CD4-positive, alpha-beta T cell (primary cell): ENCODE measurements at regions not wholly inside any gene's neighbourhood (a gene's known extent, or its start where the extent isn't known, plus 50 kb on each side); places are given as distances from the start of the nearest gene placed in this dataset.

Source experiments
- ATAC-seq: fragments of 200-7000 bp; cut with Tn5 transposase; one replicate; pipeline ENCODE4 v1.10.0; 2022; ENCODE audit warnings: mild to moderate bottlenecking; ENCODE audit not compliant: poor library complexity
- CTCF ChIA-PET: fragments of 350-600 bp; sonication (Branson Sonifier 250); formaldehyde crosslinking; loops from one replicate; lab custom pipeline; 2021; ENCODE audit warnings: antibody characterized with exemption, inconsistent platforms; lab: Charles Lee
- POLR2A ChIA-PET: fragments of 350-600 bp; sonication (Branson Sonifier 250); formaldehyde crosslinking; loops from one replicate; lab custom pipeline; 2021; ENCODE audit warnings: antibody characterized with exemption, inconsistent platforms; lab: Charles Lee
- DNase-seq, 14 experiments: peaks; one replicate each; pipeline ENCODE4 v3.0.0-alpha.2; 2013 to 2020; ENCODE audit warnings: mixed read lengths in 2 of 14
- H3K27ac ChIP-seq, 2 donors: one replicate each; pipeline versions ENCODE4 v1.5.1 to v1.7.0; 2013; ENCODE audit warnings: low read length in 2 of 2, low read depth in 1 of 2, mild to moderate bottlenecking in 1 of 2
- H3K27me3 ChIP-seq, 2 experiments: 1 replicate in 1 of 2; 2 replicates in 1 of 2; pipeline versions ENCODE4 v1.6.1 to v1.7.0; 2013; ENCODE audit warnings: low read length in 2 of 2, control low read depth in 1 of 2, mild to moderate bottlenecking in 1 of 2, moderate library complexity in 1 of 2; ENCODE audit not compliant: insufficient read depth in 2 of 2, control insufficient read depth in 1 of 2
- H3K36me3 ChIP-seq: one replicate; pipeline ENCODE4 v1.6.1; 2013; ENCODE audit warnings: low read length, control low read depth; ENCODE audit not compliant: insufficient read depth
- H3K4me1 ChIP-seq: one replicate; pipeline ENCODE4 v1.6.1; 2013; ENCODE audit warnings: low read length, control low read depth; ENCODE audit not compliant: insufficient read depth
- H3K4me3 ChIP-seq: one replicate; pipeline ENCODE4 v1.5.1; 2013; ENCODE audit warnings: mild to moderate bottlenecking, low read length, moderate library complexity
- H3K9me3 ChIP-seq, 2 experiments: 1 replicate in 1 of 2; 2 replicates in 1 of 2; pipeline versions ENCODE4 v1.6.1 to v1.7.0; 2013; ENCODE audit warnings: low read length in 2 of 2, mild to moderate bottlenecking in 2 of 2, control low read depth in 1 of 2, moderate library complexity in 1 of 2; ENCODE audit not compliant: control insufficient read depth in 1 of 2, insufficient read depth in 1 of 2
- H3K27ac Mint-ChIP-seq: one replicate; pipeline ENCODE4 v1.8.0; 2020; ENCODE audit warnings: mixed read lengths
- H3K27me3 Mint-ChIP-seq: one replicate; pipeline ENCODE4 v1.8.0; 2021; ENCODE audit warnings: mixed read lengths
- H3K36me3 Mint-ChIP-seq: one replicate; pipeline ENCODE4 v1.8.0; 2021; ENCODE audit warnings: low read depth, mixed read lengths
- H3K4me1 Mint-ChIP-seq: one replicate; pipeline ENCODE4 v1.8.0; 2021; ENCODE audit warnings: low read depth, mixed read lengths
- H3K4me3 Mint-ChIP-seq: one replicate; pipeline ENCODE4 v1.8.0; 2020; ENCODE audit warnings: mild to moderate bottlenecking, mixed read lengths
- H3K9me3 Mint-ChIP-seq: one replicate; pipeline ENCODE4 v1.8.0; 2020; ENCODE audit warnings: mixed read lengths
- CTCF ChIP-seq: fragments of 200-600 bp; IDR thresholded peaks from one replicate; pipeline ENCODE4 v1.8.0; 2022; ENCODE audit warnings: antibody characterized with exemption, mild to moderate bottlenecking
- intact Hi-C, 2 experiments: fragments of 100-400 bp; cut with DNase I in 1 of 2; cut with micrococcal nuclease in 1 of 2; formaldehyde crosslinking; loops; one replicate each; pipeline versions ENCODE4 v1.15.1 to v1.9.0; 2023 to 2025; cut with DNase I, micrococcal nuclease

- H3K27ac ChIP-seq, result no peak overlapping the region
- no peak for DNase-seq
- no peaks in the 10 kb centered on the region for H3K36me3 ChIP-seq
- Mint-ChIP-seq H3K36me3 (no peaks in the 10 kb centered on the region), H3K9me3 (no peaks in the 10 kb centered on the region), H3K4me1 (peaks cover 31% of the 10 kb centered on the region), H3K4me3 (no peak overlapping the region), H3K27me3 (no peaks in the 10 kb centered on the region), H3K27ac (no peak overlapping the region)
- H3K4me3 ChIP-seq, result no peak overlapping the region
- ATAC-seq, result no peak
- POLR2A ChIA-PET, result no interaction called here
- CTCF ChIA-PET, result no interaction called here
- no peak for TF ChIP-seq CTCF
- H3K9me3 ChIP-seq, result no peaks in the 10 kb centered on the region
- H3K4me1 ChIP-seq, result peaks cover 18% of the 10 kb centered on the region
- intact Hi-C loops, result no loop called here
- H3K27me3 ChIP-seq, result no peaks in the 10 kb centered on the region
These were observed 51.4 kb upstream of the KLF9 start for GRCh38 chr9:70465904-70466303.

- ChIA-PET CTCF (no interaction called here), POLR2A (interaction anchor here (1.1 kb wide), 1 partner anchor 47 kb away, joined by 3 read pairs; no protein-coding TSS in a partner anchor)
- no peak overlapping the region for H3K4me3 ChIP-seq
- no peaks in the 10 kb centered on the region for H3K27me3 Mint-ChIP-seq
- no peak overlapping the region for H3K27ac ChIP-seq
- H3K9me3 Mint-ChIP-seq, result no peaks in the 10 kb centered on the region
- ATAC-seq (no peak), DNase-seq (no peak)
- no peaks in the 10 kb centered on the region for H3K27me3 ChIP-seq
- H3K9me3 ChIP-seq, result no peaks in the 10 kb centered on the region
- H3K4me1 ChIP-seq, result peaks cover 14% of the 10 kb centered on the region
- intact Hi-C loops, result no loop called here
- no peaks in the 10 kb centered on the region for H3K36me3 Mint-ChIP-seq
- H3K27ac Mint-ChIP-seq, result no peak overlapping the region
- peaks cover 26% of the 10 kb centered on the region for H3K4me1 Mint-ChIP-seq
- no peak for TF ChIP-seq CTCF
- no peaks in the 10 kb centered on the region for H3K36me3 ChIP-seq
- H3K4me3 Mint-ChIP-seq, result no peak overlapping the region
These were observed 50.9 kb upstream of the KLF9 start for GRCh38 chr9:70465398-70465797.
